ENCODE measurements at regions not wholly inside any gene's neighbourhood (a gene's known extent, or its start where the extent isn't known, plus 50 kb on each side); places are given as distances from the start of the nearest gene placed in this dataset.
A peak's percentile ranks its signal among the peaks of the same experiment; 100 is the strongest.

DNA sequence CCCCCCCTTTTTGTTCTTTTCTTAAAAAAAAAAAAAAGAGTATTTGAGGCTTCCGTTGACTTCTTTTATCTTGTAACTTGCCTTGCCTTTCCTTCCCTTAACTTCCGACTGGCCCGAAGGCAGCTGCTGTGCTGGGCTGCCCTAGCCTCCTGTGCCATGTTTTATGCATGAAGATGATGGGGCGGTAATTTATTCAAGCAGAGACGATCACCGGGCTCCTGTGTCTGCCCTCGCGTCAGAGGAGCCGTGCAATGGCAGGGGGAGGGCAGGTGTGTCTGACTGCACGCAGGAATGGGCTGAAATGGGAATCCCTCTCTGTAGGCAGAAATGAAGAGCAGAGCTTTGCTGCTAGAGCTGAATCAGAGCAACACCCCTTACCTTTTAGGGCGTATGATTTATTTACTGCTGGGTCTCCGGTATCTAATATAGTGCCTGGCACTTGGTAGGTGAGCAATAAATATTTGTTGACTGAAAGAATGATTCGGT, 106.3 kb upstream of the RIPOR2 start:
- H3K9me3 ChIP-seq (ENCODE audit: low read length), result no peaks in the 10 kb centered on the region
- no peak for DNase-seq (ENCODE audit: low spot score)
- no peaks in the 10 kb centered on the region for H4K20me1 ChIP-seq (ENCODE audit: insufficient read depth, low read length)
- FAIRE-seq, result no peak
- H3K9ac ChIP-seq (ENCODE audit: insufficient read depth, low read depth, low read length), result no peak overlapping the region
- no peak overlapping the region for H2AFZ ChIP-seq (ENCODE audit: low read length)
- no peak overlapping the region for H3K27ac ChIP-seq (ENCODE audit: extremely low read length, insufficient read depth, low read length)
- peaks cover 0 to 3% of the 10 kb centered on the region in 2 experiments; a peak in 1 of 5 replicates for H3K27me3 ChIP-seq (ENCODE audit: control insufficient read depth in 1 of 2, insufficient read depth in 2 of 2, low read length in 2 of 2)
- 64% methylated on average over 13 of the region's 13 CpGs for WGBS (ENCODE audit: low lambda C conversion rate)
- no peaks in the 10 kb centered on the region for H3K79me2 ChIP-seq (ENCODE audit: insufficient read depth, low read length)
- in situ Hi-C loops (cut with HindIII; ENCODE audit: extremely low pct_ligation_motif_present, low pct_unique_long_range_greater_than_20kb), result no loop called here
- ChIA-PET CTCF (ENCODE audit: low intra/inter-chr PET ratio, low total read pairs) (no interaction called here), POLR2A (no interaction called here)
- no peak overlapping the region for H3K4me2 ChIP-seq (ENCODE audit: low read depth, low read length)
- no peaks in the 10 kb centered on the region for H3K4me1 ChIP-seq (ENCODE audit: insufficient read depth, low read length)
- no peak for ATAC-seq
- H3K4me3 ChIP-seq (replicated peaks in 1 of 3; ENCODE audit: insufficient read depth in 1 of 3, low read depth in 2 of 3, low read length in 3 of 3), result no peak overlapping the region
- TF ChIP-seq CC2D1A (CRISPR knock-in tag; IDR thresholded peaks at IDR 0.05) (no peak), ZNF282 (IDR thresholded peaks at IDR 0.05; ENCODE audit: partially characterized antibody) (no peak), HIVEP1 (CRISPR knock-in tag; IDR thresholded peaks at IDR 0.05) (no peak)
- intact Hi-C loops (cut with micrococcal nuclease; ENCODE audit: unreplicated experiment), result no loop called here
- no peaks in the 10 kb centered on the region for H3K36me3 ChIP-seq (replicated peaks in 1 of 2; ENCODE audit: control insufficient read depth in 1 of 2, insufficient read depth in 2 of 2, low read length in 2 of 2)
- BruUV-seq (replicated peaks), result no TSS peak

- no peak overlapping the region for H3K4me3 ChIP-seq (replicated peaks in 1 of 3; ENCODE audit: insufficient read depth in 1 of 3, low read depth in 2 of 3, low read length in 3 of 3)
- ATAC-seq, result peak; percentile 46; the same call in 1 of the 3 replicates
- H3K9ac ChIP-seq (ENCODE audit: insufficient read depth, low read depth, low read length), result no peak overlapping the region
- no peak overlapping the region for H2AFZ ChIP-seq (ENCODE audit: low read length)
- H3K4me1 ChIP-seq (ENCODE audit: insufficient read depth, low read length), result no peaks in the 10 kb centered on the region
- no peaks in the 10 kb centered on the region for H3K79me2 ChIP-seq (ENCODE audit: insufficient read depth, low read length)
- CTCF ChIA-PET (ENCODE audit: low intra/inter-chr PET ratio, low total read pairs), result no interaction called here
- peaks cover 0 to 3% of the 10 kb centered on the region in 2 experiments; a peak in 1 of 5 replicates for H3K27me3 ChIP-seq (ENCODE audit: control insufficient read depth in 1 of 2, insufficient read depth in 2 of 2, low read length in 2 of 2)
- no peaks in the 10 kb centered on the region for H4K20me1 ChIP-seq (ENCODE audit: insufficient read depth, low read length)
- H3K36me3 ChIP-seq (replicated peaks in 1 of 2; ENCODE audit: control insufficient read depth in 1 of 2, insufficient read depth in 2 of 2, low read length in 2 of 2), result no peaks in the 10 kb centered on the region
- no peak for DNase-seq (ENCODE audit: low spot score)
- H3K27ac ChIP-seq (ENCODE audit: extremely low read length, insufficient read depth, low read length), result no peak overlapping the region
- no peak overlapping the region for H3K4me2 ChIP-seq (ENCODE audit: low read depth, low read length)
- intact Hi-C loops (cut with micrococcal nuclease; ENCODE audit: unreplicated experiment) (no loop called here), in situ Hi-C loops (cut with HindIII; ENCODE audit: extremely low pct_ligation_motif_present, low pct_unique_long_range_greater_than_20kb) (no loop called here)
- no peak for FAIRE-seq
- TF ChIP-seq KAT7 (CRISPR knock-in tag; IDR thresholded peaks at IDR 0.05; ENCODE audit: borderline replicate concordance) (no peak), SRSF9 (IDR thresholded peaks at IDR 0.05; ENCODE audit: borderline replicate concordance, insufficient read depth, low read depth, low read length, poor library complexity, severe bottlenecking) (no peak), PAWR (CRISPR knock-in tag; IDR thresholded peaks at IDR 0.05; ENCODE audit: borderline replicate concordance) (no peak), BRD4 (CRISPR knock-in tag; IDR thresholded peaks at IDR 0.05) (no peak)
- BruUV-seq (replicated peaks), result no TSS peak
- POLR2A ChIA-PET, result no interaction called here
- H3K9me3 ChIP-seq (ENCODE audit: low read length), result no peaks in the 10 kb centered on the region
- 35% methylated on average over 5 of the region's 5 CpGs for WGBS (ENCODE audit: low lambda C conversion rate)
Measured at GRCh38 chr6:25042536-25042935, 106.8 kb upstream of the RIPOR2 start.
